B cell (primary cell): ENCODE measurements at regions not wholly inside any gene's neighbourhood (a gene's known extent, or its start where the extent isn't known, plus 50 kb on each side); places are given as distances from the start of the nearest gene placed in this dataset.

Experiments used
- CTCF ChIP-seq: fragments of 200-600 bp; IDR thresholded peaks from one replicate; pipeline ENCODE4 v1.8.0; 2022; ENCODE audit warnings: antibody characterized with exemption, mild to moderate bottlenecking
- EZH2 ChIP-seq: IDR thresholded peaks from 2 replicates; pipeline ENCODE4 v1.6.1; 2012; ENCODE audit warnings: borderline replicate concordance, low read depth, mild to moderate bottlenecking, moderate library complexity, low read length; ENCODE audit not compliant: insufficient read depth, poor library complexity, severe bottlenecking

DNA sequence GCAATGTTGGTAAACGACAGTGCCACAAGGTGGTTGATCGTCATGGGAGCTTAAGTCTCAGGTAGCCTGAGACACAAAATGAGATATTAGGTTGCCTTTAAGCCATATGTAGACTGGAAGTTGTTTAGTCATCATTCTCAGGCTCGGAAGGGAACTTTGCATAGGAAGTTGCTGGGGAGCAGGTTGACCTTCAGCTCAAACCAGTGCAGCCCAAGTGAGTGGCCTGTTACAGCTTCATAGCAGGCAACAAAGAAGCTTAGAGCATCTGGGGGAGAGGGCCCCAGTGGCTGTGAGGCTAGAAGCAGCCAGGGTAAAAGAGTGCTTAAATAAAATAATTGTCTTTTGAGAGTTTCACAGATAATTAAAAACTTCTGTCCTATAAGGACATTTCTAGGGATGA is 404.0 kb downstream of the GUCY1A2 start:
- TF ChIP-seq CTCF (no peak), EZH2 (no peak)
